ENCODE measurements at regions not wholly inside any gene's neighbourhood (a gene's known extent, or its start where the extent isn't known, plus 50 kb on each side); places are given as distances from the start of the nearest gene placed in this dataset.

- TF ChIP-seq ZNF8 (CRISPR knock-in tag; IDR thresholded peaks at IDR 0.05), result no peak
- no peak for TF ChIP-seq PATZ1 (CRISPR knock-in tag; IDR thresholded peaks at IDR 0.05; ENCODE audit: borderline replicate concordance)
- TF ChIP-seq, protein P1, sequence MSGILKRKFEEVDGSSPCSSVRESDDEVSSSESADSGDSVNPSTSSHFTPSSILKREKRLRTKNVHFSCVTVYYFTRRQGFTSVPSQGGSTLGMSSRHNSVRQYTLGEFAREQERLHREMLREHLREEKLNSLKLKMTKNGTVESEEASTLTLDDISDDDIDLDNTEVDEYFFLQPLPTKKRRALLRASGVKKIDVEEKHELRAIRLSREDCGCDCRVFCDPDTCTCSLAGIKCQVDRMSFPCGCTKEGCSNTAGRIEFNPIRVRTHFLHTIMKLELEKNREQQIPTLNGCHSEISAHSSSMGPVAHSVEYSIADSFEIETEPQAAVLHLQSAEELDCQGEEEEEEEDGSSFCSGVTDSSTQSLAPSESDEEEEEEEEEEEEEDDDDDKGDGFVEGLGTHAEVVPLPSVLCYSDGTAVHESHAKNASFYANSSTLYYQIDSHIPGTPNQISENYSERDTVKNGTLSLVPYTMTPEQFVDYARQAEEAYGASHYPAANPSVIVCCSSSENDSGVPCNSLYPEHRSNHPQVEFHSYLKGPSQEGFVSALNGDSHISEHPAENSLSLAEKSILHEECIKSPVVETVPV (CRISPR knock-in tag; IDR thresholded peaks at IDR 0.05), result no peak
- TF ChIP-seq ARNTL (CRISPR knock-in tag; IDR thresholded peaks at IDR 0.05; ENCODE audit: borderline replicate concordance, low read depth), result no peak
- no peak for TF ChIP-seq ZFP30 (CRISPR knock-in tag; IDR thresholded peaks at IDR 0.05)
- TF ChIP-seq PPARA (CRISPR knock-in tag; IDR thresholded peaks at IDR 0.05; ENCODE audit: borderline replicate concordance), result no peak
- no peak for TF ChIP-seq BACH2 (CRISPR knock-in tag; IDR thresholded peaks at IDR 0.05; ENCODE audit: borderline replicate concordance)
- no peak for TF ChIP-seq OSR1 (CRISPR knock-in tag; IDR thresholded peaks at IDR 0.05)
- no peak for TF ChIP-seq ZC3H10 (CRISPR knock-in tag; IDR thresholded peaks at IDR 0.05)
- TF ChIP-seq, protein P2, sequence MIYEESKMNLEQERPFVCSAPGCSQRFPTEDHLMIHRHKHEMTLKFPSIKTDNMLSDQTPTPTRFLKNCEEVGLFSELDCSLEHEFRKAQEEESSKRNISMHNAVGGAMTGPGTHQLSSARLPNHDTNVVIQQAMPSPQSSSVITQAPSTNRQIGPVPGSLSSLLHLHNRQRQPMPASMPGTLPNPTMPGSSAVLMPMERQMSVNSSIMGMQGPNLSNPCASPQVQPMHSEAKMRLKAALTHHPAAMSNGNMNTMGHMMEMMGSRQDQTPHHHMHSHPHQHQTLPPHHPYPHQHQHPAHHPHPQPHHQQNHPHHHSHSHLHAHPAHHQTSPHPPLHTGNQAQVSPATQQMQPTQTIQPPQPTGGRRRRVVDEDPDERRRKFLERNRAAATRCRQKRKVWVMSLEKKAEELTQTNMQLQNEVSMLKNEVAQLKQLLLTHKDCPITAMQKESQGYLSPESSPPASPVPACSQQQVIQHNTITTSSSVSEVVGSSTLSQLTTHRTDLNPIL (CRISPR knock-in tag; IDR thresholded peaks at IDR 0.05; ENCODE audit: low read depth), result no peak
These were observed 278.3 kb upstream of the MPDZ start for GRCh38 chr9:13557746-13558145.

All from SK-N-SH treated with all-trans-retinoic acid at 6 μM for 48 hours (cell line).